ENCODE measurements at regions not wholly inside any gene's neighbourhood (a gene's known extent, or its start where the extent isn't known, plus 50 kb on each side); places are given as distances from the start of the nearest gene placed in this dataset.

DNA sequence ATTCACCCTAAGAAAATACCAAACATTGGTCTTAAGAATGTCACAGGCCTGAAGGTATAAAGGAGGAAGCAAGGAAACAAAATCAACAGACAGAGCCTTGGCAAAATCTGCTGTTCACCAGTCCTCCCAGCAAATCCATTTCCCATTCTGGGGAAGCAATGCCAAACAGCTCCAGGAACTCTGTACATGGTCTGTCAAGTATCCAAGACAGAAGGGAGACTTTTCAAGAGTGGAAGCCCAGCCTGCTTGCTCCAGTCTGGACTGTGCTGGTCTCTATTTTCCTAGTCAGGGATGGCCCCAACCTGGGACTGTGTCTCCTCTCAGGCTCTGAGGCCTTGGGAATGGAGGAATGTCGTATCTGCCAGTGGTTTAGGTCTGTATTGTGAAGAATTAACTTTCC, 251.5 kb downstream of the DAD1 start:
- no peak for DNase-seq (ENCODE audit: low spot score)

DNA sequence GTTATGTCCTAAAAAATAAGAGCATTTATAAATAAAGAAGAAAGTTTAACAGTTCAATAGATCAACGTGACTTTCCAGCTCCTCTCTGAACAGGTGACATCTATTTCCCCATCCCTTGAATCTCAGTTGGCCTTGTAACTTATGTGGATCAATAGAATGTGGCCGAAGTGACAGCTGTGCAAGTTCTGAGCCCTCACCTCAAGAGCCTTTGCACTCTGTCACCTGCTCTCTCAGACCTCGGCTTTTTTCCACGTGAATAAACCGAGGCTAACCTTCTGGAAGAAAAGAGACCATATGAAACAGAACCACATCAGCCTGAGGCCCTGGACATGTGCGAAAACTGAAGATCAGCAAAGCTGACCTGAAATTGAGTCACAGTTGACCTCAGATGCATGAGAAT, 253.0 kb downstream of the DAD1 start:
- no peak for DNase-seq (ENCODE audit: low spot score)

DNA sequence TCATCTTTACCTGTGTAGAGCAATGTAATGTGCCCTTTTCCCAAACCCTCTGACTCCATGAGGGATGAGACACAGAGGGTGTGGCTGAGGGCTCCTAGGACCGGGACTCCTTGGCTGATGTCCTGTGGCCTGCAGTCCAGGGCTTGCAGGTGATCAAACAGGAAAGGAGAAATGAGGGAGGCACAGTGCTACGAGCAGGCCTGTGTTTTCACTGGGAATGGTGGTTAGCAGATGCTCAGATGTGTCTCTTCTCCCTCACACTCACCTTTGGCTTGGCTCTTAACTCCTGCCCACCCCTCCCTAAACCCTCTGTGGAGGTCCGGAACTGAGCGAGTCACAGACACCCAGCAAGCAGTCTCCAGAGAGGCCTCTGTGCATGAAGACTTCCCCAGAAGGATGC, 254.4 kb downstream of the DAD1 start:
- no peak for DNase-seq (ENCODE audit: low spot score)

DNA sequence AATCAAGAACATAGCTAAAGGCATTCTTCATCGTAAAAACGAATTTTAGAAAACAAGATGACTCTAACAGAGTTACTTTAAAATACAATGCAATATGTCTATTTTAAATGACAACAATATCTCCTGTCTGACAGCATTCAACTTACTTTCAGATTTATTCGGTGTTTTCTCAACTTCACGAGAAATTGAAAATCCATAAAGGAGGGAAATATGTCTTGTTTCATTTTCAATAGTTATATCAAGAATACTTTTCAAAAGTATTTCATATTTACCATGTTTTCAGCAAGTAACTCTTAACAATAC, 254.8 kb downstream of the DAD1 start:
- no peak for DNase-seq (ENCODE audit: low spot score)

DNA sequence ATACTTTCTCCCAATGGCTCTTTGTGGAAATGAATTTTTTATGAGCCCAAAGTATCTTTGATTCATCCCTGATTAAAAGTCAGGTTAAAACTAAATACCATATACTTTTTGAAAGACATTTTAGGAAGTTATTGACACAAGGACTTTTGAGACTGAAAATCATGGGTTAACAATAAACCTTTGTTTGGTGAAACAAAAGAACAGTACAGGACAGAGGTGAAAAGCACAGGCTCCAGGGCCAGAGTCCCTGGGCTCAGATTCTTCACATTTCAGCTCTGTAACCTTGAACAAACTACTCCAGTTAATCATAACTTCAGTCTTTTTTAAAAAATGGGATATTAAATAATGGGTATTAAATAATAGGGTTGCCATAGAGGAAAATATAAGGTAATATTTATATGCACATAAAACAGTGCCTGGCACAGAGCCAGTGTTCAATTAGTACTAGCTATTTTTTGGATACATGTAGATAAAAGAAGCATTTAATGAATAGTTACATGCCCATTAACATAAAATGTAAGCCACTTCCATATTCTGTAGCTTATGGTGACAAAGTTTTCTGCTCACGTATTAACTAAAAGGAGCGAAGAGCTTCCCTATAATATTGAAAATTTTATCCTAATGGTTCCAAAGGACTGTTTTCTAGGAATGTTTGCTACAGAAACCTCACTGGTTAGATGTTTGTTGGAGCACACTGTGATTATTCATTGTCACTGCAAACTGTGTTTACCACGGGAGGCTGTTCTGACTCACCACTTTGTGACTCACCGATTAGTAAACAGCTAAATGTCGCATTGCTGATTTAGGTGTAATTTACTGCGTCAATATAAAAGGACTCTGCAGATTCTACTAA, 255.4 kb downstream of the DAD1 start:
- DNase-seq (ENCODE audit: low spot score) = peak; percentile 30

DNA sequence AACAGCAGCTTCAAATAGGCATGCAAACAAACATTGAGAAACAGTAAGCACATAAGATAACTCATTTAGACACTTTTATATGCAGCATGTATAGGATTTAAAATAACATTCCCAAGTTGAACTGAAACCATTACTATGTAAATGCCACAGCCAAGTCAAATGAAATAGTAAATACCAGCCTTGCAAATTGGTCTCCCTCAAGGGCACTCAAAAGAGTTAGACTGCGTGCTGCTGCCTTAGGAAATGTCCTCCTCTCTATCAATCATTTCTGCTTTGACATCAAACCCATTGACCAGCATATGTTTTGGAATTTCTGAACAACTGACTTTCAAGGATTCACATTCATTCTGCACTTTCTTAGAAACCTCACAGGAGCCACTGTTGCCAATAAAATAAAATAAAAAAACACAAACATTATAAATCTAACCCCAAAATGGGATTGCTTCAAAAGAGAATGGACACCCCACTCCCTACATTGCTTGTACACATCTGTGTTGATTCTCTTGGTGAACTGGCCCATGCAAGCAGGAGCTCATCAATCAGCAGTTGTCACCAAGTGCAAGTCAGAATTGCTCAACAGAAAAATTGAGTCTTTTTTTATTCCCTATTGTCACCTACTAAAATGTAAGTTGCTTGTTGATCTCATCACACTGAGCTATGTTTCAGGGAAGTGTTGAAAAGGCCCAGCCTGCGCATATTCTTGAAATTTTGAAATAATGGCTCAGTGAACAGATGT, 256.2 kb downstream of the DAD1 start:
- DNase-seq (ENCODE audit: low spot score) = no peak

DNA sequence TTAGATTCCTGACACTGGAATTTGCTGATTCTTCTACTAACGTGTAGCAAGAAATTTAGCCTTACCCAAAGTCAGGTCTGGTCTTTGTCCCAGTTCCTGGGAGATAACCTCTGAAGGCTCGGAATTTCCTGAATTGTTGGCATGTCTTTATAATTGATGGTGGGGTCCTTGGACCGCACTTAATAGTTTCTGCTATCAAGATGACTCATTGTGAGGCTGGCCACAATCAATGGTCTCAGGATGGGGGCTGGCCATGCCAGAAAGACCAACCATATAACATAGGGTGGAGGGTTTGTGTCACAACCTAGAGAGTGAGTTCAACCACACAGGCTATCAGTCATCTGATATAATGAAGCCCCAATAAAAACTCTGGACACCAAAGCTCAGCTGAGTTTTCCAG, 259.7 kb downstream of the DAD1 start:
- no peak for DNase-seq (ENCODE audit: low spot score)

DNA sequence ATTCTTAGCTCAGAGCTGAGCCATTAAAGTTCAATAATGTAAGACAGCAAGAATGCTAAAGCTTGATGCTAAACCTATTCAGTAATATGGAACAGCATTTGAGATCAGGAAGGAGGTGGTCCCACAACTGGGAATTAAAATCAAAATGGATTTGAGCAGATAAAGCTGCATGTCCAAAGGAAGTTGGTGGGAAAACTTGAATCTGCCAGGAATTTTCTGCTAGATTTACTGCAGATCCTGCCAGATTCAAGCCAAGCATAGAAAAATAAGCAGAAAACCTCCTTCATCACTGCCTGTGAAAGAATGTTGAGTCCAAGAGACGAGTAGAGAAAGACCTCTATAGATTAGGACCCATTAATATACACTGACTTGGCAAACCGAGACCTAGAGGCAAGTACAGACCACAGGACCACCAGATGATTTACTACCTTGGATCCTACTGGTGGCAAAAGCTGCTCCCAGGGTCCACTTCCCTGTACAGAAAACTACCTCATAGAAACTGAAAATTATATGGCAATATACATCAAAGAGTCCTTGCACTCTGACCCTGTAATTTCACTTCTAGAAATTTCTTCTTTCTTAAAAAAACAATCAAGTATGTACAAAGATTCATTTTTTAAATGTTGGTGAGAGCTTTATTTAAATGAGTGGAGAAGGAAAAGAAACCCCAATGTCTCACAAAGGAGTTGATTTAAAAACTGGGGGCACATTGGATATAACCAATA, 263.2 kb downstream of the DAD1 start:
- DNase-seq (ENCODE audit: low spot score) = no peak

DNA sequence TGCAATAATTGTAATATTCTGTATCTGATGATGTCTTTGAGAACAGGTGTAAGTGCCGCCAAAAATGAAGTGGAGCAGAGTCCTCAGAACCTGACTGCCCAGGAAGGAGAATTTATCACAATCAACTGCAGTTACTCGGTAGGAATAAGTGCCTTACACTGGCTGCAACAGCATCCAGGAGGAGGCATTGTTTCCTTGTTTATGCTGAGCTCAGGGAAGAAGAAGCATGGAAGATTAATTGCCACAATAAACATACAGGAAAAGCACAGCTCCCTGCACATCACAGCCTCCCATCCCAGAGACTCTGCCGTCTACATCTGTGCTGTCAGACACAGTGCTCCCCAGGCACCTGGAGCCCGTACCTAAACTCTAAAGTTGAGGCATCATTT, 268.7 kb downstream of the DAD1 start:
- no peak for DNase-seq (ENCODE audit: low spot score)

DNA sequence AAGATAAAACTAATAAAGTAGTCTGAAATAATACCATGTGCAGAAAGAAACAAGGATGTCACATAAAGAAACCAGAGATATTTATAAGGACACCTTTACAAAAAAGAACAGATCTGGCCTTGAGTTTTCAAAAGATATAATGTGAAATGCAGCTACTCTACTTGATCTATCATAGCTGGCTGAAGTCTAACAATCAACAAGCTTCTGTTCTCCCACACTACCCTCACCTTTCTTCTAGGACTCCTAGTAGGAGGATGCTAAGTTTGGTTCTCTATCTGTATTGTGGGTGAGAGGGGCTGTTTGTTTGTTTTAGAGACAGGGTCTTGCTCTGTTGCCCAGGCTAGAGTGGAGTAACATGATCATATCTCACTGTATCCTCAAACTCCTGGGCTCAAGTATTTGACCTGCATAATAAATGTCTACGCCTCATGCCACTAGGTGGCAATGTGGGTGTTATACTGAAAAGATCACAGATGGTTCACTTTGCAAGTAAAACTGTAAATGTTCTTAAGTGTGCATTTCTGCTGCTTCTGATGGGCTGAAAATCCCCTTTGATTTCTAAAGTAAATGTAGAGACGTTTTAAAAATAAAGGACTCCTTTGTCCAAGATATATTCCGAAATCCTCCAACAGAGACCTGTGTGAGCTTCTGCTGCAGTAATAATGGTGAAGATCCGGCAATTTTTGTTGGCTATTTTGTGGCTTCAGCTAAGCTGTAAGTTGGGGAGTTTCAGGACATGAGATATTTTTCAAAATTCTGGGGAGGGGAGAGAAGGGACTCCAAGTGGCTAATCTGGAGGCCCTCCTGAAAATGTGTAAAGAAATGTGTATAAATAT, 269.3 kb downstream of the DAD1 start:
- DNase-seq (ENCODE audit: low spot score) = peak; percentile 21

DNA sequence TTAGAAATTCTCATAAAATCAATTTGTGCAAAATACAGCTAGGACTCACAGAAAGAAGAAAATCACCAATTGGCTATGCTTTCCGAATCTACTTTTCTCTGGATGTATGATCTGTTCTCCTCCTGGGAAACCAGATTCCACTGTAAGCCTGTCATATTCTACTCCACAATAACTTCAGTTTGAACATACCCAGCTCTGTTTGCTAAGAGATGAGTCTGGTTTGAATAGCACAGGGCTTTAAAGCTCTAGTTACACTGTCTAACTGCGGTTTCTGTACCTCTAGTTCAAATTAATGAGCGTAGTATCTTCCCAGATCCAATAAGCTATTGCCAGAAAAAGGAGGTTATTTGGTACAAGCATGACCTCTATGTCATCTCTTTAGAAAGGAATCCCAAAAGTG, 270.1 kb downstream of the DAD1 start:
- no peak for DNase-seq (ENCODE audit: low spot score)

DNA sequence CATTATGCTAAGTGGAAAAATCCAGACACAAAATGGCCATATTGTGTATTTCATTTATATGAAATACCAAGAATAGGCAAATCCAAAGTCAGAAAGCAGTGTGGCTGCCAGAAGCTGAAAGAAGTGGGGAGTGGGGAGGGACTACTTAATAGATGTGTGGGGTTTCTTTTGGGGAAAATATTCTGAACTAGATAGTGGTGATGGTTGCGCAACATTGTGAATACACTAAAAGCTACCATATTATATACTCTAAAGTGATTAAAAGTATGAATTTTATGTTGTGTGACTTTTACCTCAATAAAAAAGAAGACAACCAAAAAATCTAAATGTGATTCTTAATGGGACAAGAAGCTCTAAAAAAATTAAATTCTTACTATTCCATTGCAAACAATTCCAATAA, 272.6 kb downstream of the DAD1 start:
- no peak for DNase-seq (ENCODE audit: low spot score)

DNA sequence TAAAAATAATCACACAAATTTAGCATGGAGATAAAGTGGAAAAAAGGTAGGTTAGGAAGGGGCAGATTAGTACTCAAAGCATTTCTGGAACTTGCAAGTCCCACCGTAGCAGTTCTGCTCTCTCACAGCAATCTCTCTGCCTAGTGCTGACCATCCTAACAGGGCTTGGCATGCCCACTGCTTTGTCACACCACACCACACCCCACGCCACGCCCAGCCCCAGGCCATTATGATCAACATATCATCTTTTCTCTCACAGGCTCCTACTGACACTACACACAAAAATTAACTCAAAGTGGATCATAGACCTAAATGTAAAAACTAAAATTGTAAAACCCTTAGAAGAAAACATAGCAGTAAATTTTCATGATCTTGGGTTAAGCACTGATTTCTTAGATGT, 273.7 kb downstream of the DAD1 start:
- DNase-seq (ENCODE audit: low spot score) = no peak

DNA sequence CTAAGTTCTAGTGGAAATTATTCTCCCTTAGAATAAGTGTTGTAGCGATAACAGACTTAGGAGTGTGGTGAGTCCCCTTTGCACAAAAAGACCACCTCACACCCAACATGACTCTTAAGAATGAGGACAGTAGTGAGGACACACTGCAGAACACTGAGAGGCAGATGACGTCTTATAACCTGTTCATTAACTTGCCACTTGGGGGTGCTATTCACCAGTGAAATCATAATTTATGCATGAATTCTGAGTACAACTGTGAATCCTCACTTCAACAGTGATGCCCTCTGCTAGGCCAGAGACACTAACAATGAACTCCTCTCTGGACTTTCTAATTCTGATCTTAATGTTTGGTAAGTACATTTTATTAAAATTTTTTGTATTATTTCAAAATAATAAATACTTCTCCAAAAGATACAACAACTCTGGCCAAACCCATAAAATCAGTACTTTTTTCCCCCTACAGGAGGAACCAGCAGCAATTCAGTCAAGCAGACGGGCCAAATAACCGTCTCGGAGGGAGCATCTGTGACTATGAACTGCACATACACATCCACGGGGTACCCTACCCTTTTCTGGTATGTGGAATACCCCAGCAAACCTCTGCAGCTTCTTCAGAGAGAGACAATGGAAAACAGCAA, 274.7 kb downstream of the DAD1 start:
- peak; percentile 41 for DNase-seq (ENCODE audit: low spot score)

DNA sequence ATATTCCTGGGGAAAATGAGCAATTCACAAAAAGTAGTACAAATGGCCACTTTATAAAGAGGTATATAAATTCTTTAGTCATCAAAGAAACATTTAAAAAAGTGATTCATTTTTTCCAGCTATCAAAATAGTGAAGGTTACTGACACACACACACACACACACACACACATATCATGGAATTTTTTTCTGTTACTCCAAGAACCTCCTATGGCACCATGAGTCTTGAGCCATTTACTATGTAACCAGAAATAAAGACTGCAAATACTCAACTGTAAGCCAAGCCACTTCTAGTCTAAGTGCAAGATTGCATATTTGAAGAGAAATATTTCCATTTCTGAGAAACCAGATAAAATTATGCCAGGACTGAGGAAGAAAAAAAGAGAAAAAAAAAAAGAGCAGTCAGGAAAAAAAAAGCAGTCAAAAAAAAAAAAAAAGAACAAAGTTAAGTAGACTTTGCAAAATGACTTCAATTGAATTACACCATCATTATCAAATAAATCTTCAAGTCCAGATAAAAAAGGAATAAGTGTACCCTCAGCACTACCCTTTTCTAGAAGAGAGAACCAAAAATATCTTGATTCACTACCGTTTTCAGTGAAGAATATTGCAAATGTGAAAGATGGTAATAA, 275.7 kb downstream of the DAD1 start:
- no peak for DNase-seq (ENCODE audit: low spot score)

DNA sequence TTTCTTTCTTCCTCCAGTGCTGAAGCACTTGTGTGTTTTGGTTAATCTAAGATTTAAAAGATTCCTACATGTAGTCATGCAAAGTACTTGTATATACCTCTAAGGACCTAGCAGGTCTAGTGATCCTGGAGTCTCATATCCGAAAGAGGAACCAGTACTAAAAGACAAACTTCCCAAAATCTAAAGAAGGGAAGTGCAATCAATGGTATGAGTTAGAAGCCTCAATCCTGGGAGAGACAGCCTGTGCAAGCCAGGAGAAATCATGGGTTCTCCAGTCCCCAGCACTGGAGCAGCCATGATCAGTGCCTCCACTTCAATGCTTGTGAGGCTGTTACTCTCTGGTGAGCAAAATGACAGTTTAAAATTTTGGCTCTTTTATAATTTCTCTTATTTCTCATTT, 277.4 kb downstream of the DAD1 start:
- no peak for DNase-seq (ENCODE audit: low spot score)

DNA sequence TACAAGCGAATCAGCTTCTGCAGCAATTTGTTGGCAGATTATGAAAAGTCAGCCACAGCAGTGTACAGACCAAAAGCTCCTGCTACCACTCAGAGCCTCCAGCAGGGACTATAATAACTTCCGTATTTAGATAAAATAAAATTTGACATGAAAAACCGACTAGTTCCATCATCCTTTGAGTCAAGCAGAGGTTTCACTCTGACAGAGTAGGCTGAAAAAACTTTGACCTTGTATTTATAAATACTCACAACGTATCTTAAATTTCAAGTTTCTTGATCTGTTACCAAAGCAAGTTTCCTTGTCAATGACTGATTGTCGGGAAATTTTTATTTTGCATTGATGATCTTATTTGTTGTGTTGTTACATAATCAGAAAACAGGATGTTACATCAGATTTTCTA, 283.4 kb downstream of the DAD1 start:
- DNase-seq (ENCODE audit: low spot score) = no peak

DNA sequence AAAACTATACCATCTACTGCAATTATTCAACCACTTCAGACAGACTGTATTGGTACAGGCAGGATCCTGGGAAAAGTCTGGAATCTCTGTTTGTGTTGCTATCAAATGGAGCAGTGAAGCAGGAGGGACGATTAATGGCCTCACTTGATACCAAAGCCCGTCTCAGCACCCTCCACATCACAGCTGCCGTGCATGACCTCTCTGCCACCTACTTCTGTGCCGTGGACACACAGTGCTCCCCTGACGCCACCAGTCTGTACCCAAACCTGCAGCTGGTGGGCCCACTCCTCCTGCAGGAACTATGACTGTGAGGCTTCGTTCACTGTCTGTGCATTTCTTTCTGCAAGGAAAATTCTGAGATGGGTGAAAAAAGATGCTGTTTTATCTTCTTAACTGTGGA, 284.7 kb downstream of the DAD1 start:
- DNase-seq (ENCODE audit: low spot score) = no peak

DNA sequence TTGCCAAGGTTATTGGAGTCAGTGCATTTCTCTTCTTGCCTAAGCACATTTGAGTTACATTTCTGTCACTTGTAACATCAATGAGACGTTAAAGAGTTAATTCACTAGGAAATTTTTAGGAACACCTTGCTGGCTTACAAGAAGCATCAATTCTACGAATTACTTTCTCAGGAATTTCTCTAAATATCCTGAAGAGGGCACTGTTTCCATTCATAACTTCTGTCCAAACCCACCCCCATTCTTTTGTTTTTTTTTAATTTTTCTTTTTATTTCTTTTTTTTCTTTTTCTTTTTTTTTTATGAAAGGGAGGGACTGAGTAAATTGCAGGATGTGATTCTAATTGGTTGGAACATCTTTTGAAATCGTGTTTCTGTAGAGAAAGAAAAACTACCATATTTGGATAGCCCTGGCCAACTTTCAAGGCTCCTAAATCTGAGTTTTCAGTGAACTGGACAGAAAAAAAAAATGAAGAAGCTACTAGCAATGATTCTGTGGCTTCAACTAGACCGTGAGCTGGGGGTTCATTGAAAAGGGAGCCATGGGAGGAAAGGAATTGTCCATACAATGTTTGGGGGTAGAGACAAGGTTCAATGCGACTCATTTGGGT, 285.3 kb downstream of the DAD1 start:
- DNase-seq (ENCODE audit: low spot score) = peak; percentile 18

DNA sequence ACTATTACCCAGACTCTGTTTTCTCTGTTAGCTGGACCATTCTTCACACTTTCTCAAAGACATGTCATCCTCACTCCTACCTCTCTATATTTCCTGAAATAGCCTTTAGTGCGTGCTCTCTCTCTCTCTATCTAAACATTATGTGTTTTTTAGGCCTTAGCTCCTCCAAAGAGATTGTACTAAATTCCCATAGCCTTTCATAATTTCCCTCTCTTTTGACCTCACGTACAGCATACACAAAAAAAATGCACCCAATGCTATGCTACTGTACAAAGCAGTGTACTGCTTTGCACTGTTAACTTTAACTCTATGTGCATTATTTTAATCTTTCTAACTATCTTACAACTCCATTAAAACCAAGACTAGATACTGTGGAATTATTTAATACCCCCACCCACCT, 288.4 kb downstream of the DAD1 start:
- DNase-seq (ENCODE audit: low spot score) = no peak

DNA sequence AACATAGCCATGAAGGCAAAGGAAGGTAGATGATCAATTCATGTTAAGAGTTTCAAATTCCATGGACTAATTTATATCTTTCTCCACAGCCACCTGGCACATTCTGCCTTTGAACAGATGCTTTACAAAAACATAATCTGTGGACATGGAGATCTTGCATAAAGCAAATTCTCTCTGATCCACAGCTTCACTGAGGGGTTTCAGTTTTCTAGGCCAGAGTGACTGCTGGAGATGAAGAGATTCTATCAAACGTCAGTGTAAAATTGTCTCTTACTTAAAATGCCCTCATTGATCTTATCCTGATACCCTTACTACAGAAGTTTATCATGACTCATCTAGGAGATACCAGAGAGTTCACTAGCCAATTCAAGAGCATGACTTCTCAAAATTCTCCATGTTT, 291.6 kb downstream of the DAD1 start:
- no peak for DNase-seq (ENCODE audit: low spot score)

All from AG08396 (cell line).